Pancreas (tissue), 10 donors: ENCODE measurements at regions not wholly inside any gene's neighbourhood (a gene's known extent, or its start where the extent isn't known, plus 50 kb on each side); places are given as distances from the start of the nearest gene placed in this dataset.

Source experiments
- ATAC-seq, 4 donors: fragments of 200-7000 bp; cut with Tn5 transposase; one replicate each; pipeline versions ENCODE4 v1.8.0 to v1.9.1; 2020; ENCODE audit warnings: mild to moderate bottlenecking in 4 of 4, moderate library complexity in 4 of 4
- DNase-seq, 6 donors: peaks; one replicate each; pipeline ENCODE4 v3.0.0-alpha.2; 2020
- FAIRE-seq: peaks from 2 replicates; lab custom pipeline; 2012; peaks lifted over from hg19 to GRCh38; lab: Jason Lieb, UNC
- H3K27ac ChIP-seq, 4 donors: fragments of 200-600 bp; sonication (generic); 1 replicate in 3 of 4; 2 replicates in 1 of 4; pipeline versions ENCODE4 v1.5.0 to v1.8.0; 2020
- H3K27me3 ChIP-seq, 4 donors: fragments of 200-600 bp; one replicate each; pipeline ENCODE4 v1.8.0; 2021
- H3K36me3 ChIP-seq, 3 donors: fragments of 200-600 bp; sonication (generic) in 1 of 3; one replicate each; pipeline versions ENCODE4 v1.5.0 to v1.8.0; 2020 to 2021
- H3K4me1 ChIP-seq, 3 donors: fragments of 200-600 bp; one replicate each; pipeline ENCODE4 v1.8.0; 2021
- H3K4me3 ChIP-seq, 4 donors: fragments of 200-600 bp; sonication (generic) in 2 of 4; one replicate each; pipeline versions ENCODE4 v1.5.0 to v1.8.0; 2020 to 2021
- H3K9me3 ChIP-seq, 4 donors: fragments of 200-600 bp; one replicate each; pipeline ENCODE4 v1.8.0; 2021
- WGBS, 2 donors: extraction: QIAGEN DNeasy Blood & Tissue Kit; methylation state at CpG; one replicate each; pipeline ENCODE4 v1.1.7; 2013; 5-methylcytosine and 5-hydroxymethylcytosine counted together
- intact Hi-C, 3 donors: fragments of 100-400 bp; cut with DNase I; formaldehyde crosslinking; loops; one replicate each; pipeline versions ENCODE4 v1.11.1 to v1.14.2; 2022
- TF ChIP-seq, protein P1 (sequence below), 4 donors: fragments of 200-600 bp; sonication (generic) in 3 of 4; IDR thresholded peaks; one replicate each; pipeline versions ENCODE4 v1.5.0 to v1.8.0; 2021; ENCODE audit warnings: antibody characterized with exemption in 4 of 4
- donor health status: healthy with polysubstance abuse.
- donor health status: DM: no; HTN: no; CAD: no; lungs with moderate emphysema.
- donor health status: DM: no; HTN: no; CAD: no.
- donor health status: control.
- donor health status: control.
- donor health status: Bipolar disorder and iron deficiency.
- donor health status: DM: yes; HTN: yes; CAD: no.
- donor health status: DM: no; HTN: no; CAD: no.
- donor health status: DM: no; HTN: no; CAD: no.
- donor health status: DM: yes; HTN: yes; CAD: no.

DNA sequence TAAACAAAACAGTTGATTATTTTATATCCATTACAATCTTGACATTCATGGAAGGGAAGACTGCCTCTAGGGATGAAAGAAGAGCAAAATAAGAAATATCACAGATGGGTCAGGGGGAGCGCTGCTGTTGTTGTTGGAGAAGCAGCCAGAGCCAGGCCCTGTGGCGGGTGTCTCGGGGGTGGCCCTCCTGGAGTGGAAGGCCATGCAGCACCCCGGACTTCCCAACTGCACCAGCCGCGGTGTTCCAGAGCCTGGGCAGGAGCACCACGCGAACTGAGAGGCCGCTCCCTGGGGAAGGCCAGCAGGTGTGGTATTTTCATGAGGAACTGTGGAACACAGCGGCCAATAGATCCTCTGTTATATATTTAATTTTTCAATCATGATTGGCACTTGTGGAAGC lies 72.4 kb upstream of the VSTM2A start:
- Histone ChIP-seq H3K27me3 (no peaks in the 10 kb centered on the region), H3K4me1 (no peaks in the 10 kb centered on the region), H3K27ac (no peak overlapping the region), H3K4me3 (no peak overlapping the region), H3K36me3 (no peaks in the 10 kb centered on the region), H3K9me3 (no peaks in the 10 kb centered on the region)
- ATAC-seq (no peak), DNase-seq (peak in 1 of 6 donors; percentile 37), FAIRE-seq (no peak)
- TF ChIP-seq, protein P1, sequence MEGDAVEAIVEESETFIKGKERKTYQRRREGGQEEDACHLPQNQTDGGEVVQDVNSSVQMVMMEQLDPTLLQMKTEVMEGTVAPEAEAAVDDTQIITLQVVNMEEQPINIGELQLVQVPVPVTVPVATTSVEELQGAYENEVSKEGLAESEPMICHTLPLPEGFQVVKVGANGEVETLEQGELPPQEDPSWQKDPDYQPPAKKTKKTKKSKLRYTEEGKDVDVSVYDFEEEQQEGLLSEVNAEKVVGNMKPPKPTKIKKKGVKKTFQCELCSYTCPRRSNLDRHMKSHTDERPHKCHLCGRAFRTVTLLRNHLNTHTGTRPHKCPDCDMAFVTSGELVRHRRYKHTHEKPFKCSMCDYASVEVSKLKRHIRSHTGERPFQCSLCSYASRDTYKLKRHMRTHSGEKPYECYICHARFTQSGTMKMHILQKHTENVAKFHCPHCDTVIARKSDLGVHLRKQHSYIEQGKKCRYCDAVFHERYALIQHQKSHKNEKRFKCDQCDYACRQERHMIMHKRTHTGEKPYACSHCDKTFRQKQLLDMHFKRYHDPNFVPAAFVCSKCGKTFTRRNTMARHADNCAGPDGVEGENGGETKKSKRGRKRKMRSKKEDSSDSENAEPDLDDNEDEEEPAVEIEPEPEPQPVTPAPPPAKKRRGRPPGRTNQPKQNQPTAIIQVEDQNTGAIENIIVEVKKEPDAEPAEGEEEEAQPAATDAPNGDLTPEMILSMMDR (IDR thresholded peaks at IDR 0.05): no peak
- 79 to 90% methylated on average over 10 of the region's 10 CpGs for WGBS, 2 donors
- intact Hi-C loops: no loop called here

DNA sequence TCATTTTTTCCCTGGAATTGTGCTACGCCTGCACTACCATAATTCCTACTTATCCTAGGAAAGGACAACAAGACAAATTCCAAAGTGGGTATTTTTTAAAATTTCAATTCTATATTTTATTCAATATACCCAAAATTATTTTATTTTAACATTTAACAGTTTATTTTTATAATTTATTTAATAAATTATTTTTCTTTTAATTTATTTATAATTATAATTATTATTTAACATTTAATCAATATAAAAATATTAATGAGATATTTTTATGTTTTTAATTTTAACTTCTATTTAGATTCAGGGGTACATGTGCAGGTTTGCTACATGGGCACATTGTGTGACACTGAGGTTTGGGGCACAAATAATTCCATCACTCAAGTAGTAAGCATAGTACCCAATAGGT lies 65.6 kb upstream of the VSTM2A start:
- DNase-seq: no peak
- Histone ChIP-seq H3K9me3 (no peaks in the 10 kb centered on the region), H3K27me3 (no peaks in the 10 kb centered on the region), H3K4me3 (no peak overlapping the region), H3K4me1 (no peaks in the 10 kb centered on the region), H3K27ac (no peak overlapping the region), H3K36me3 (no peaks in the 10 kb centered on the region)
- no peak for ATAC-seq
- FAIRE-seq: peak; percentile 75
- WGBS, 2 donors: 48 to 63% methylated on average over 1 of the region's 1 CpG
- TF ChIP-seq, protein P1 (IDR thresholded peaks at IDR 0.05): no peak
- intact Hi-C loops: no loop called here

DNA sequence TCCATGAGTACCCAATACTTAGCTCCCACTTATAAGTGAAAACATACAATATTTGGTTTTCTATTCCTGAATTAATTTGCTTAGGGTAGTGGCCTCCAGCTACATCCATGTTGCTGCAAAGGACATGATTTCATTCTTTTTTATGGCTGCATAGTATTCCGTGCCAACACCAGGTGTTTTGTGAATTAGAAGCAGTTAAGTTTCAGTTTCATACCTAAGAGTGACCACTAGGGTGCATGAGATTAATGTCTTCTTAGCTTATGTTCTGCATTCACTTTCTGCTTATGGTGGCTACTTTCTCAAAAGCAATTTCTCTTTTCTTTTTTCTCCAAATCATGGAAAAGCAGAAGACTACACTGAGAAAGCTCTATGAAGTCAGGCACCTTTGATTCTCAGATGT lies 65.1 kb upstream of the VSTM2A start:
- DNase-seq: no peak
- WGBS, 2 donors: 89 to 95% methylated on average over 1 of the region's 1 CpG
- no peak for ATAC-seq
- Histone ChIP-seq H3K4me1 (no peaks in the 10 kb centered on the region), H3K27me3 (no peaks in the 10 kb centered on the region), H3K36me3 (no peaks in the 10 kb centered on the region), H3K27ac (no peak overlapping the region), H3K9me3 (no peaks in the 10 kb centered on the region), H3K4me3 (no peak overlapping the region)
- TF ChIP-seq, protein P1 (IDR thresholded peaks at IDR 0.05): no peak
- intact Hi-C loops: no loop called here
- FAIRE-seq: no peak

DNA sequence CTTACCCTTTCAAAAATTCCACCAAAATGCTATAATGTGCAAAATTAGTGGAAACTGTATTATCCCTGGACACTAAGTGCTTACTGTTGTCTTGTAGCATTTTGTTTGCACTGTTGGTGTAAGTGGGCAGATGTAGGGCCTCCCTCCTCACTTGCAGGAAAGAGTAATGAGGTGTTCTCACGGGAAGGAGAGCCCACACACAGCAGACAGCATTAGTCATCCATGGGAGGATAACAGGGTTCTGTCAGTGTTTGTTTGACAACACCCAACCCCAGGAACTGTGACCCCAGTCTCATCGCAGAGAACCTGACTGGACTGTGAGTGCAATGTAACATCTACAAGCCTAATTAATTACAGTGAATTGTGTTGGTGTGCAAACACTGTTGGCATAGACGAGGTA lies 58.7 kb upstream of the VSTM2A start:
- Histone ChIP-seq H3K4me1 (no peaks in the 10 kb centered on the region), H3K9me3 (no peaks in the 10 kb centered on the region), H3K36me3 (no peaks in the 10 kb centered on the region), H3K4me3 (no peak overlapping the region), H3K27ac (no peak overlapping the region), H3K27me3 (no peaks in the 10 kb centered on the region)
- DNase-seq (no peak), ATAC-seq (no peak), FAIRE-seq (no peak)
- WGBS, 2 donors: 25 to 30% methylated on average over 3 of the region's 3 CpGs
- intact Hi-C loops: no loop called here
- TF ChIP-seq, protein P1 (IDR thresholded peaks at IDR 0.05): no peak

DNA sequence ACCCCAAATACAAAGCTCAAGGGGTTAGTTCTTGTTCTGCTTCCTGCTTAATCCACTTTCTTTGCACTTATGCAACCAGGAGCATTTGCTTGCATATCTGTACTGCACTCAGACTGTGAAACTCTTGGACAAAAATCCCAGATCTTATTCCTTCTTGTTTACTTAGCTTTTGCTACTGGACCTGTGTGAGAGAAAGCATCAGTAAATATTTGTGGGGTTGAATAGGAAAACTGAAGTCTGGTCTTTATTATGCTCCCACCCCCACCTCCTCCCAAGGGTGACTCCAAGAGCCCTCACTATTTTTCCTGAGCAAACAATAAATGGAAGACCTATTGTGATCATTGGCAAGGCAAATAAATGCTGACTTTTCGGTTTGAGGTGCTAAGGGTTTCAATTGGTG lies 57.1 kb upstream of the VSTM2A start:
- FAIRE-seq (no peak), ATAC-seq (no peak), DNase-seq (no peak)
- no peaks in the 10 kb centered on the region for H3K9me3 ChIP-seq
- no peak overlapping the region for H3K27ac ChIP-seq
- no peaks in the 10 kb centered on the region for H3K4me1 ChIP-seq
- 7 to 12% methylated on average over 1 of the region's 1 CpG for WGBS, 2 donors
- no peaks in the 10 kb centered on the region for H3K36me3 ChIP-seq
- TF ChIP-seq, protein P1 (IDR thresholded peaks at IDR 0.05): no peak
- intact Hi-C loops: no loop called here
- H3K4me3 ChIP-seq: no peak overlapping the region
- H3K27me3 ChIP-seq: no peaks in the 10 kb centered on the region
